OCI-LY7 (cell line): ENCODE measurements at regions not wholly inside any gene's neighbourhood (a gene's known extent, or its start where the extent isn't known, plus 50 kb on each side); places are given as distances from the start of the nearest gene placed in this dataset.

Source experiments
- EZH2phosphoT487 ChIP-seq: fragments of 200-600 bp; sonication (generic); IDR thresholded peaks from 2 replicates; pipeline ENCODE4 v1.6.1; 2018; ENCODE audit warnings: low read depth, borderline replicate concordance, mild to moderate bottlenecking, mixed run types, antibody characterized with exemption, low read length, moderate library complexity, mixed read lengths
- TF ChIP-seq, protein P1 (sequence below): fragments of 200-600 bp; sonication (generic); conservative IDR thresholded peaks from 2 replicates; pipeline ENCODE4 v1.5.1; 2014; ENCODE audit warnings: mild to moderate bottlenecking, antibody characterized with exemption, low read length, moderate library complexity, mixed read lengths

DNA sequence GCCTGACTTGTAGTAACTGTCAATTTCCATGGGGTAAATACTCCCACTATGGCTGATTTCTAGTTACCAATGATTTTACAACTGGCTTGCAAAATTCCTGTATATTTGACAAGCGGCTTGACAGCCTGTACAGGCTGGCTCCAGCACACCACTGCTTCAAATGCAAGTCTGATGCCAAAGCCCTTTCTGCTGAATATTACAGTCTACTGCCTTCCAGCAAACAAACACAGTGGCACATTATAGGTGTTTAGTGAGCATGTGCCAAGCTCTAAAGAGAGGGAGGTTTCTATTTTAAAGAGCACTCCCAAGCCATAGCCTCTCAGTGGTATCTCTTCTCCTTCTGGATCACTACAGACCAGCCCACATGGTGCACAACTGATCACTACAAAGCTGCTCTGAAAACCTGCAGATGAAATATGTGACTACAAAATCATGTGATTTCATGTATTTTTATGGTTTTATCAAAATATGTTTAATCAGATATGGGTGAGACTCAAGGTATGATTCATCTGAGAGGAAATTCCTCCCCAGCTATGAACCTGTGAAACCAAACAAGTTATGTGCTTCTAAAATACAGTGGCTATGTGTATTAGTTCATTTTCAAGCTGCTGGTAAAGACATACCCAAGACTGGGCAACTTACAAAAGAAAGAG lies 101.5 kb downstream of the RPAP3 start:
- TF ChIP-seq, protein P1, sequence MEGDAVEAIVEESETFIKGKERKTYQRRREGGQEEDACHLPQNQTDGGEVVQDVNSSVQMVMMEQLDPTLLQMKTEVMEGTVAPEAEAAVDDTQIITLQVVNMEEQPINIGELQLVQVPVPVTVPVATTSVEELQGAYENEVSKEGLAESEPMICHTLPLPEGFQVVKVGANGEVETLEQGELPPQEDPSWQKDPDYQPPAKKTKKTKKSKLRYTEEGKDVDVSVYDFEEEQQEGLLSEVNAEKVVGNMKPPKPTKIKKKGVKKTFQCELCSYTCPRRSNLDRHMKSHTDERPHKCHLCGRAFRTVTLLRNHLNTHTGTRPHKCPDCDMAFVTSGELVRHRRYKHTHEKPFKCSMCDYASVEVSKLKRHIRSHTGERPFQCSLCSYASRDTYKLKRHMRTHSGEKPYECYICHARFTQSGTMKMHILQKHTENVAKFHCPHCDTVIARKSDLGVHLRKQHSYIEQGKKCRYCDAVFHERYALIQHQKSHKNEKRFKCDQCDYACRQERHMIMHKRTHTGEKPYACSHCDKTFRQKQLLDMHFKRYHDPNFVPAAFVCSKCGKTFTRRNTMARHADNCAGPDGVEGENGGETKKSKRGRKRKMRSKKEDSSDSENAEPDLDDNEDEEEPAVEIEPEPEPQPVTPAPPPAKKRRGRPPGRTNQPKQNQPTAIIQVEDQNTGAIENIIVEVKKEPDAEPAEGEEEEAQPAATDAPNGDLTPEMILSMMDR, result no peak
- no peak for TF ChIP-seq EZH2phosphoT487
